ENCODE measurements at regions not wholly inside any gene's neighbourhood (a gene's known extent, or its start where the extent isn't known, plus 50 kb on each side); places are given as distances from the start of the nearest gene placed in this dataset.

DNA sequence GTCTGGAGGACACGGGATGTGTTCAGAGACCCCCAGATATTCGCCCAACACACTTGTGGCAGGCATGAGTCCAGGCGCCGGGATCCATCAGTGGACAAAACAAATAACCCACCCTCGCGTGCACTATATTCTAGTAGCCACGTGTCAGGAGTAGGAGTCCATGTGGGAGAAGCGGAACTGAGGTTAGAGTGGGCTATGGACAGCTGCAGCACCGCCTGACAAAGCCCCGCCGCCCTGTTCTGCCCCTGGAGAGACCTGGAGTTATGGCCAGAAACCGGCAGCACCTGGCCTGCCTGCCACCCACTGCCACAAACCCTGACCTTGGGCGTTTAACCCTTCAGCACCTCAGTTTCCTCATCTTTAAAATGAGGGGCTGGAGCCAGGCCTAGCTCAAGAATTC, 181.0 kb upstream of the RNF32 start:
- TF ChIP-seq GABPA (IDR thresholded peaks at IDR 0.05; ENCODE audit: low read depth) = no peak
- H3K27me3 ChIP-seq (ENCODE audit: insufficient read depth, poor library complexity, severe bottlenecking) = peaks cover 2% of the 10 kb centered on the region
- no peak overlapping the region for H3K27ac ChIP-seq (replicated peaks)
- H3K4me3 ChIP-seq (replicated peaks; ENCODE audit: insufficient read depth, low read length) = no peak overlapping the region
- no peak for DNase-seq (ENCODE audit: low read depth in 1 of 2, low spot score in 1 of 2)

DNA sequence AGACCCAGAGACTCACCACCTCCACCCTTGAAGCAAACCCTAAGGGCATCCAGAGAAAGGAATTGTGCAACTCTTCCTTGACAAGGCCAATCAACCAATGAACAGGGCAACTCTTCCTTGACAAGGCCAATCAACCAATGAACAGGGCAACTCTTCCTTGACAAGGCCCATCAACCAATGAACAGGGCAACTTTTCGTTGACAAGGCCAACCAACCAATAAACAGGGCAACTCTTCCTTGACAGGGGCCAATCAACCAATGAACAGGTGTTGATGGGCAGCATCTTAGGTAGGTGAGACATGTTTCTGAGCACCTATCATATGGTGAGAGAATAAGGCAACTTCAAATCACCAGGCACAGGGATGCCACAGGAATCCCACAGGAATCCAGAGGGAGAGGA, 181.5 kb upstream of the RNF32 start:
- Histone ChIP-seq H3K27ac (replicated peaks) (no peak overlapping the region), H3K4me3 (replicated peaks; ENCODE audit: insufficient read depth, low read length) (no peak overlapping the region), H3K27me3 (ENCODE audit: insufficient read depth, poor library complexity, severe bottlenecking) (peaks cover 2% of the 10 kb centered on the region)
- DNase-seq (ENCODE audit: low read depth in 1 of 2, low spot score in 1 of 2) = no peak
- TF ChIP-seq, protein P1, sequence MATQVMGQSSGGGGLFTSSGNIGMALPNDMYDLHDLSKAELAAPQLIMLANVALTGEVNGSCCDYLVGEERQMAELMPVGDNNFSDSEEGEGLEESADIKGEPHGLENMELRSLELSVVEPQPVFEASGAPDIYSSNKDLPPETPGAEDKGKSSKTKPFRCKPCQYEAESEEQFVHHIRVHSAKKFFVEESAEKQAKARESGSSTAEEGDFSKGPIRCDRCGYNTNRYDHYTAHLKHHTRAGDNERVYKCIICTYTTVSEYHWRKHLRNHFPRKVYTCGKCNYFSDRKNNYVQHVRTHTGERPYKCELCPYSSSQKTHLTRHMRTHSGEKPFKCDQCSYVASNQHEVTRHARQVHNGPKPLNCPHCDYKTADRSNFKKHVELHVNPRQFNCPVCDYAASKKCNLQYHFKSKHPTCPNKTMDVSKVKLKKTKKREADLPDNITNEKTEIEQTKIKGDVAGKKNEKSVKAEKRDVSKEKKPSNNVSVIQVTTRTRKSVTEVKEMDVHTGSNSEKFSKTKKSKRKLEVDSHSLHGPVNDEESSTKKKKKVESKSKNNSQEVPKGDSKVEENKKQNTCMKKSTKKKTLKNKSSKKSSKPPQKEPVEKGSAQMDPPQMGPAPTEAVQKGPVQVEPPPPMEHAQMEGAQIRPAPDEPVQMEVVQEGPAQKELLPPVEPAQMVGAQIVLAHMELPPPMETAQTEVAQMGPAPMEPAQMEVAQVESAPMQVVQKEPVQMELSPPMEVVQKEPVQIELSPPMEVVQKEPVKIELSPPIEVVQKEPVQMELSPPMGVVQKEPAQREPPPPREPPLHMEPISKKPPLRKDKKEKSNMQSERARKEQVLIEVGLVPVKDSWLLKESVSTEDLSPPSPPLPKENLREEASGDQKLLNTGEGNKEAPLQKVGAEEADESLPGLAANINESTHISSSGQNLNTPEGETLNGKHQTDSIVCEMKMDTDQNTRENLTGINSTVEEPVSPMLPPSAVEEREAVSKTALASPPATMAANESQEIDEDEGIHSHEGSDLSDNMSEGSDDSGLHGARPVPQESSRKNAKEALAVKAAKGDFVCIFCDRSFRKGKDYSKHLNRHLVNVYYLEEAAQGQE (IDR thresholded peaks at IDR 0.05; ENCODE audit: insufficient replicate concordance, low read depth) = no peak
- TF ChIP-seq SPI1 (IDR thresholded peaks at IDR 0.05; ENCODE audit: borderline replicate concordance, low read depth) = no peak
- no peak for TF ChIP-seq GABPA (IDR thresholded peaks at IDR 0.05; ENCODE audit: low read depth)
- TF ChIP-seq, protein P2, sequence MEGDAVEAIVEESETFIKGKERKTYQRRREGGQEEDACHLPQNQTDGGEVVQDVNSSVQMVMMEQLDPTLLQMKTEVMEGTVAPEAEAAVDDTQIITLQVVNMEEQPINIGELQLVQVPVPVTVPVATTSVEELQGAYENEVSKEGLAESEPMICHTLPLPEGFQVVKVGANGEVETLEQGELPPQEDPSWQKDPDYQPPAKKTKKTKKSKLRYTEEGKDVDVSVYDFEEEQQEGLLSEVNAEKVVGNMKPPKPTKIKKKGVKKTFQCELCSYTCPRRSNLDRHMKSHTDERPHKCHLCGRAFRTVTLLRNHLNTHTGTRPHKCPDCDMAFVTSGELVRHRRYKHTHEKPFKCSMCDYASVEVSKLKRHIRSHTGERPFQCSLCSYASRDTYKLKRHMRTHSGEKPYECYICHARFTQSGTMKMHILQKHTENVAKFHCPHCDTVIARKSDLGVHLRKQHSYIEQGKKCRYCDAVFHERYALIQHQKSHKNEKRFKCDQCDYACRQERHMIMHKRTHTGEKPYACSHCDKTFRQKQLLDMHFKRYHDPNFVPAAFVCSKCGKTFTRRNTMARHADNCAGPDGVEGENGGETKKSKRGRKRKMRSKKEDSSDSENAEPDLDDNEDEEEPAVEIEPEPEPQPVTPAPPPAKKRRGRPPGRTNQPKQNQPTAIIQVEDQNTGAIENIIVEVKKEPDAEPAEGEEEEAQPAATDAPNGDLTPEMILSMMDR (IDR thresholded peaks at IDR 0.05; ENCODE audit: insufficient read depth, low read length) = no peak
- no peak for TF ChIP-seq POLR2AphosphoS5 (IDR thresholded peaks at IDR 0.05; ENCODE audit: low read depth)

DNA sequence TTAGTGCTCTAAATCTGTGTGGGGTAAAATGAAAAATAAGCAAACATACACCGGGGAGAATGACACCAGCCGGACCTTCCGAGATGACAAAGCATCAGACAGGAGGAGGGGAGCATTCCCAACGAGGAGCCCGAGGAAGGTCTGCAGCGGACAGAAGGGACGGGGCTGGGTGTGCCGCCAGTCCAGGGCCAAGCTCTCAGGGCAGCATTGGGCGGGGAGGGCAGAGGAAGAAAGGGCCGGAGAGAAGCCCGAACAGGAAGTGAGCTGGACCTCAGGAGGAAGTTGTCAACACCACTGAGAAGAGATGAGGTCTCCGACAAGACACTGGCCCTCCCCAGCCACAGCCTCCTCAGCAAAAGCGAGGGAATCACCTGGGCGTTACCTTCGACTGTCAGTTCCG, 182.6 kb upstream of the RNF32 start:
- no peak for DNase-seq (ENCODE audit: low read depth in 1 of 2, low spot score in 1 of 2)
- TF ChIP-seq GABPA (IDR thresholded peaks at IDR 0.05; ENCODE audit: low read depth) (no peak), SPI1 (IDR thresholded peaks at IDR 0.05; ENCODE audit: borderline replicate concordance, low read depth) (no peak), POLR2AphosphoS5 (IDR thresholded peaks at IDR 0.05; ENCODE audit: low read depth) (no peak)
- TF ChIP-seq, protein P1 (IDR thresholded peaks at IDR 0.05; ENCODE audit: insufficient replicate concordance, low read depth) = no peak
- TF ChIP-seq, protein P2 (IDR thresholded peaks at IDR 0.05; ENCODE audit: insufficient read depth, low read length) = no peak
- H3K27ac ChIP-seq (replicated peaks) = no peak overlapping the region
- peaks cover 2% of the 10 kb centered on the region for H3K27me3 ChIP-seq (ENCODE audit: insufficient read depth, poor library complexity, severe bottlenecking)
- H3K4me3 ChIP-seq (replicated peaks; ENCODE audit: insufficient read depth, low read length) = no peak overlapping the region

DNA sequence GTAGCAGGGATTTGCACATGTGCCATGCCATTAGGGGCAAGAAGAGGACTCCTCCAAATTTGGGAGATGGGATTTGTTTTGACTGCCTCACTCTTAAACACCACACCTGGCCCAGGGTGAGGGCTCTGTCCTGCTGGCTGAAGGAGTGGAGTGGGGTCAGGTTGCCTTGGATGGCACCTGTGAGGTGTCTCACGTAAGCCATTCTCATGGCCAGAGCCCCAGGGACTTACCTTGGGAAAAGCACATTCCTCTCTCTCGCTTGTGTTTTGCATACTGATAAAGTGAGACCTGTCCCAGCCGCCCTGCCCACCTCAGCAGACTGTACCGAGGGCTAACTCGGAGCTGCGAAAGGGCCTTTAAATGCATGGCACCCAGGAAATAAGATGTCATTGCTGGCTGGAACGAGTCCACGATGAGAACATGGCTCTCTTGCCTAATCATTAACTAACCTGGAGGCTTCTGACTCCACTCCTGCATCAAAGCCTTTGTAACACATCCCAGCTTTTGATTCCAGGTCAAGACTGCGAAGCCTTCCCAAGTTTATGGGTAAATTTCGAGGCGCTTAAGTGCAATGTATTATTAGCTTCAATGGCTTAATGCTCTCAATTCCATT, 184.0 kb upstream of the RNF32 start:
- no peak overlapping the region for H3K27ac ChIP-seq (replicated peaks)
- no peak for DNase-seq (ENCODE audit: low read depth in 1 of 2, low spot score in 1 of 2)
- TF ChIP-seq SPI1 (IDR thresholded peaks at IDR 0.05; ENCODE audit: borderline replicate concordance, low read depth) = no peak
- TF ChIP-seq, protein P1 (IDR thresholded peaks at IDR 0.05; ENCODE audit: insufficient replicate concordance, low read depth) = no peak
- no peak for TF ChIP-seq POLR2AphosphoS5 (IDR thresholded peaks at IDR 0.05; ENCODE audit: low read depth)
- TF ChIP-seq, protein P2 (IDR thresholded peaks at IDR 0.05; ENCODE audit: insufficient read depth, low read length) = no peak
- TF ChIP-seq GABPA (IDR thresholded peaks at IDR 0.05; ENCODE audit: low read depth) = no peak
- no peak overlapping the region for H3K4me3 ChIP-seq (replicated peaks; ENCODE audit: insufficient read depth, low read length)
- peaks cover 2% of the 10 kb centered on the region for H3K27me3 ChIP-seq (ENCODE audit: insufficient read depth, poor library complexity, severe bottlenecking)
